NCI-H345 (cell line): ENCODE measurements at regions not wholly inside any gene's neighbourhood (a gene's known extent, or its start where the extent isn't known, plus 50 kb on each side); places are given as distances from the start of the nearest gene placed in this dataset.

ENCODE experiments used
- DNase-seq: peaks from one replicate; lab custom pipeline; 2025; lab: John Stamatoyannopoulos, UW

- no peak for DNase-seq
Measured at GRCh38 chr15:95561463-95561862, 769.0 kb upstream of the NR2F2 start.

- DNase-seq: no peak
Measured at GRCh38 chr15:95563634-95564033, 766.9 kb upstream of the NR2F2 start.

DNA sequence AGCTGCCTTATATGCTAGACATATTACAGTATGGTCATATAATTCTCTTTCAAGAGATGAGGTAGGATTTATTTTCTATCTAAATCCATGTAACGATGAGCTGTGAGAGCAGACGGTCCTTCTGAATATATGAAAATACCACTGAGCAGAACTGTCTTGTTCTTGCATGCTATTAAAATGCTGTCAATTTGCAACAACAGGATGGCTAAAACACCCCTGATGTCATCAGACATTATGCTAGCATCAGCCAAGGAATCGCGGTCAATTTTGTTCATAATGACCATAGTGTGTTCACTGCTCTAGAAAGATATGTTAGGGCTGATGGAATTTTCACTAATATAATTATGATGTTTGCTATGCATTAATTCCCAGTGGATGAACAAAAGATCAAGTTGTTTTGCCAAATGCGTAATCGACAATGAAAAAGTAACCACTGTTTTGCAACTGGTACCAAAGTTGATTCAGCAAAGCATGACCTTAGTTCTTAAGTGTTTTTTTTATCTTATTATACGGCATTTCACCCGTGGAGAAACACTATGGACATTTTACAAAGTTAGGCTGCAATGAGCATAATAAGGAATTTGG is 765.4 kb upstream of the NR2F2 start:
- no peak for DNase-seq

DNA sequence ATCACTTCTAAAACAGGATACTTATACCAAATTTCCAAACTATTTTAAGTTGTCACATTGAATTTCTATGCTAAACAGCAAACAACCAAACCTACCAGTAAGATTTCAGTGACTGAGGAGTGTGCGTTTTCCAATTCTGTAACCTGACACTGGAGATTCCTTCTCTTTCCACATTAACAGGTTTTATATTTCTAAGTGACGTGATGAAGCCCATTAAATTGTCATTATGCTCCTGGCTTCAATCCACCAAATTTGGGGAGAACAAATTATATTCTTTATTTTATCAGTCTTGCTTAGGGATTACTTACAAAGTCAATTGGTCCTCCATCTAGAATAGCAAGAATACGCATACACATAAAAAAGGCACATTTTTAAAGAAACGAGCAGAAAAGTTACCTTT is 764.8 kb upstream of the NR2F2 start:
- DNase-seq: no peak

GRCh38 chr15:95567686-95568085 is 762.8 kb upstream of the NR2F2 start:
- DNase-seq: no peak

DNA sequence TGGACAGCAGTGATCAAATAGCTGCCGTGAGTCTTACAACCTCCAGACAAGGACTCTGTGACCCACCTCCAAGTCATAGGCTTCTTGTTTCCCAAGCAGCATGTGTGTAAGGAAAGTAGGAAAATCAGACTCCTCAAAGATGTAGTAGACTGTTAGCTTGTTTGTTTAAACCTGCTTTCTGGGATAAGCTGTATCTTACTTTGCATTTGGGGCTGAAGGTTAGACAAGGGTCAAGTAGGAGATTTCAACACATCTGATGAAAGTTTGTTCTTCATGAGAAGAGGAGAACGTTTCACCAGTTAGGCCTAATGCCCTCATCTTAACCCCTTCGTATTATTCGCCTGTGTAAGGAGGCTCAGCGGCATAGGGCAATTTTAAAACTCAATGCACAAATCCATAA is 756.4 kb upstream of the NR2F2 start:
- no peak for DNase-seq

- DNase-seq: no peak
Measured at GRCh38 chr15:95577927-95578326, 752.6 kb upstream of the NR2F2 start.

DNA sequence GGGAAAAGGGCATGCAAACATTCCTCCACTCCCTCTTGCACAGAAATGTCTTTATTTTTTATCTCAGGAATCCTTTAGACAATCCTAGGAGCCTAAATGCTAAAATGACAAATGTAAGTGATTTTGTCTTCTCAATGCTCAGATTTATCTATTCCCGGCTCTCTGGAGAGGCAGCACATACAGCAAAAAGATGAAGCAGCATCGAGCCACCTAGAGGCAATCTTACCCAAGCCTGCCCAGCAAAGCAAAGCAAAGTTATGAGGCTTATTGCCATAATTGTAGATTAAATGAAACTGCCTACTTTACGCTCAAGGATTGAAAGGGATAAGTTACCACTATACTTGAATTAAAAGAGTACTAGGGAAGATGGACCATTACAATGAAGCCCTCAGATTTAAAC is 750.4 kb upstream of the NR2F2 start:
- DNase-seq: no peak

GRCh38 chr15:95581595-95581994 is 748.9 kb upstream of the NR2F2 start:
- DNase-seq: no peak

DNA sequence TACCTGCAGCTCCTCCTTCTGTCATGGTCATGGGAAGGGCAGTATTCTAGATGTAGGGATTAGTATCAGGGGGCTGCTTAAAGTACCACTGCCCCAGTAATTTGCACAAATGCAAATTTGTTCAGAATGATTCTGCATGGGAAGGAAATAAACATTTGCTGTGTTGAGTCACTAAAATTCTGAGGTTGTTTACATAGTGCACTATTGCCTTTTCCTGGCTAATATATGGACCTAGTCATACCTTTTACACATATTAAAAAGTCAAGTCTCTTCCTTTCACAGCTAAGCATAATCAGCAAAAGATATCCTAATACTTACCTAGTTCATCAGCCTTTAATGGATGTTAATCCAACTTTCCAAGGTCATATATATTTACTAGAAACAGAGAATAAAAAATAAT is 746.4 kb upstream of the NR2F2 start:
- no peak for DNase-seq

DNA sequence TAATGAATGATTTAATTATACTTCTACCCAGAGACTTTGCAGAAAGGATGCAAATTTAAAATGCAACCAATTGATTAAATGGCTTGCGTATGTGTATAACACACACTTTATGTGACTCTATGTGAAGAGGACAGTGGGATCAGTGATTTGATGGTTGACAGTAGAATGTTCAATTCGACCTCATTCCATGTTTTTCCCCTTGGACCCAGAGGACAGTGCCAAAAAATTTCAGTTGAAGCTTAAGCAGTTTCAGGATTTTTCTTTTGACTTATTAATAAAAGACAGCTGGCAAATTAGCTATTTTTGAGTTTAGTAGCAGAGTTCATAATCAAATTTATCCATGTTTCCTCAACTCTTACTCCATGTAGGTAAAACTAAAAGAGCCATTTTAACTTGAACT is 742.4 kb upstream of the NR2F2 start:
- DNase-seq: no peak

DNA sequence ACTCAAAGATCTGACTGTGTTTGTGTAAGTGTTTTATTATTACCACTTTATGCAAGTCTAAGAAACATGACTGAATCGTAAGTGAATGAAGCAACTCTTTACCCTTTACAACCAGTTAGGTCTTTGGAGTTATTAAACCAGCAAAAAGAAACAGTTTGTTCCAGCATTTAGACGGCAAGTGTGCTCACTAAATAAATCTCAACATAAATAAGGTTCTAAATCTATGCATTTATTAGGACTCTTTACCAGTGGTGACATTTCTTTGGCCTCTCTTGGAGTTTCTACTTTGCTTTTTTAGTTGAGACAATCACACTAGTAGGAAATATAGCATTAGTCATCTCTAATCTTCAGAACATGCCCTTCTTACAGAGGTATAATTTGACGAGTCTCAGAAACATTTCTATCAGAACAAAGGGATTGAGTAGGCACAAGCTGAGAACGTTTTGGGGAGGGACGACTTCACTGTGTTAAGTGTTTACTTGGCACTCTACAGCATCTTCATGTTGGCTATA is 739.9 kb upstream of the NR2F2 start:
- DNase-seq: peak; percentile 10

DNA sequence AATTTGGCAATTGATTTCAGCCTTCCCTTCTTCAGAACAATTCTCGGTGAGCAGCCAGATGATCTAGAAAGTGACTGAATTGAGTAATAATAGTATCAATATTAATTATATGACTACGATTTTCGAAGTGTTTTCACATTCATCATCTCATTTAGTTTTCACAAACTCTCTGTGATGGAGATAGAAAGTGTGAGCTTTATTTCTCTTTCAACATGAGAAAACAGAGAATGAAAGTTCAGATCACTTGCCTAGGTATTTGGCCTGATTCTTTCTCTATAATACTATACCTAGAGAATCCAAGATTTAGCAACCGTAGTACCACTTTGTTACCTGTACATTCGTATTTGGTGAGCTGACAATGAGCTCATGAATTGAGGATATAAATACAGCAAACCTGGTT is 739.2 kb upstream of the NR2F2 start:
- no peak for DNase-seq

- DNase-seq: no peak
Measured at GRCh38 chr15:95591886-95592285, 738.6 kb upstream of the NR2F2 start.

- DNase-seq: no peak
Measured at GRCh38 chr15:95594496-95594895, 736.0 kb upstream of the NR2F2 start.

- no peak for DNase-seq
Measured at GRCh38 chr15:95595759-95596158, 734.7 kb upstream of the NR2F2 start.

GRCh38 chr15:95596496-95596895 is 734.0 kb upstream of the NR2F2 start:
- no peak for DNase-seq

GRCh38 chr15:95598251-95598855 is 732.1 kb upstream of the NR2F2 start:
- no peak for DNase-seq

DNA sequence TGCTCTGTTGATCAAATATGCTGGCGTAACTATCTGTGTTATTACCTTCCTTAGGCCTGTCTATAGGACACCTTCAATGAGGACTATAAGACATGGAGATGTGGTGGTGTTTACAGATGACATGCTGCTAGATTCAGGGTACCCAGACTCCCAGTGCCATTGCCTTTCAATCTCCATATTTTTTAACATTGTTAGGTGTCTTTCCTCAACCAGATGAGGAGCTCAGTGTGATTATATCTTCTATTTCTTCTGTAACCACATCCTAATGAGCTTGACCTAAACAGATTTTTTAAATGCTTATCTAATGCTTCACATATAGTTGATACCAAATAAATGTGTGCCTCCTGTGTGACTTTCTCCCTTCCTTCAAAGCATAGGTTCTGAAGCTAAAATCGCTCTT is 730.1 kb upstream of the NR2F2 start:
- no peak for DNase-seq

DNA sequence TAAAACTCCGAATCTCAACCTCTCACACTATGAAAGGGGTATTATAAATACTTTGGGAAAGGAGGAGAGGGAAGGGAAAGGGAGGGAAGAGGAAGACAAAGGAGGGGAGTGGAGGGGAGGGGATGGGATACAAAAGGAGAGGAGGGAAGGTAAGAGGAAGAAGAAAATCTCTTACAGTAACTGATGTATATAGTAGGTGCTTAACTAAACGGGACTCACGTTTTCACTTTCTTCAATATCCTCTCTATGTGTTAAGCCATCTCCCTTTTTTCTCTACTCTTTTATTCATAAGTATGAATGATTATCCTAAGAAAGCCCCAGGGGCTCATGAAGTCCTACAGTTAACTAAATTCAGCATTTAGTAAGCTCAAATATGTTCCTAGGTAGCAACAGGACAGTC is 729.6 kb upstream of the NR2F2 start:
- no peak for DNase-seq

- no peak for DNase-seq
Measured at GRCh38 chr15:95601525-95601924, 729.0 kb upstream of the NR2F2 start.

DNA sequence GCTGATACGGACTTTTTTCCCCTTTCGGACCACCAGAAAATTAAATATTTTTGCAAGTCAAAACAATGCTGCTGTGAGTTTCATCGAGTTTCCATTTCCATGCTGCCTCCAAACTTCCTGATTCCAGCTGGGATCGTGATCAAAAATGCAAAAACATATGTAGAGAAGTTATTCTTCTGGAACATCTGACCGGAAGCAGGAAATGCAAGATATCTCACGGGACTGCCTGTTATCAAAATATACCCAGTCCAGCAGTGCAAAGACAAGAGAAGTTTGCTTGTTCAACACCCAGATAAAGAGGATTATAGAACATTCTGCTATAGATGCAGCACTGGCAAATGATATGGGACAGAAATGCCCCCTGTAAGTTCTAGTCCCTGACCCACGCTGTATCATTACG is 726.7 kb upstream of the NR2F2 start:
- DNase-seq: no peak

DNA sequence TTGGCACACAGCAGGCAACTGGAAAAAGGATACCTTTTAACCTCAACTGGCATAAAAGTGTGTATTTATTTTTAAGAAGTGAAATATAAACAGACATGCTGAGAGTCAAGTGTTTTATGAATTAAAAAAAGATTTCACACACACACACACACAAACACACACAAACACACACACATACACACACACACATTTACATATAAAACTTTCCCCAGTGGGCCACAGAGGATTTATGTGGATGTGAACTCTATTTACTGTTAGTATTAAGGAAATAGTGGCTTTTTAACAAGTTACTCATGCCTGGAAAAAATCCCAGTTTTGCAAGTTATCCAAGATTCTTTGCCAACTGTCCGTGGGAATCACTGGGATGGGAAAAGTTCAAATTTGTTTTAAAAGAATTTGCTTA is 725.9 kb upstream of the NR2F2 start:
- no peak for DNase-seq

DNA sequence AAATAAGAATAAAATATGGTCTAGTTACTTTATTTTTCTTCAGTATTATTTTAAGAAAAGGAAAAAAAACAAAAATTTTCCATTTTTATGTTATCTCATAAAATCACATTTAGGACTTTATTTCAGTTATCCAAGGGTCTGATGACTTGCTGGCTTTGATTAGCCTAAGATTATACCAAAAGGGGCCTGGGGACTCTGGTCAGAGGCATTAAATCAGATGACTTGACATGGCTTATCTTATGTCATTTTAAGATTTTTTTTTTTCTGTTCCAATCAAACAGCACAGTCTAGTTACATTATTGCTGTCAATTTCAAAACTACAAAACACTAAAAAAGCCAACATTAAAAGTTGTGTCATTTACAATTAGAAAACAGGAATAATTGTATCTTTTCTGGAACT is 725.4 kb upstream of the NR2F2 start:
- DNase-seq: no peak
